ENCODE measurements at regions not wholly inside any gene's neighbourhood (a gene's known extent, or its start where the extent isn't known, plus 50 kb on each side); places are given as distances from the start of the nearest gene placed in this dataset.

GRCh38 chr5:44614845-44615244 is 193.9 kb upstream of the MRPS30 start:
- TF ChIP-seq, protein P1, sequence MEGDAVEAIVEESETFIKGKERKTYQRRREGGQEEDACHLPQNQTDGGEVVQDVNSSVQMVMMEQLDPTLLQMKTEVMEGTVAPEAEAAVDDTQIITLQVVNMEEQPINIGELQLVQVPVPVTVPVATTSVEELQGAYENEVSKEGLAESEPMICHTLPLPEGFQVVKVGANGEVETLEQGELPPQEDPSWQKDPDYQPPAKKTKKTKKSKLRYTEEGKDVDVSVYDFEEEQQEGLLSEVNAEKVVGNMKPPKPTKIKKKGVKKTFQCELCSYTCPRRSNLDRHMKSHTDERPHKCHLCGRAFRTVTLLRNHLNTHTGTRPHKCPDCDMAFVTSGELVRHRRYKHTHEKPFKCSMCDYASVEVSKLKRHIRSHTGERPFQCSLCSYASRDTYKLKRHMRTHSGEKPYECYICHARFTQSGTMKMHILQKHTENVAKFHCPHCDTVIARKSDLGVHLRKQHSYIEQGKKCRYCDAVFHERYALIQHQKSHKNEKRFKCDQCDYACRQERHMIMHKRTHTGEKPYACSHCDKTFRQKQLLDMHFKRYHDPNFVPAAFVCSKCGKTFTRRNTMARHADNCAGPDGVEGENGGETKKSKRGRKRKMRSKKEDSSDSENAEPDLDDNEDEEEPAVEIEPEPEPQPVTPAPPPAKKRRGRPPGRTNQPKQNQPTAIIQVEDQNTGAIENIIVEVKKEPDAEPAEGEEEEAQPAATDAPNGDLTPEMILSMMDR (IDR thresholded peaks at IDR 0.05; ENCODE audit: low read depth, low read length) = no peak
- TF ChIP-seq EZH2phosphoT487 (IDR thresholded peaks at IDR 0.05; ENCODE audit: low read depth) = no peak
